ENCODE measurements at regions not wholly inside any gene's neighbourhood (a gene's known extent, or its start where the extent isn't known, plus 50 kb on each side); places are given as distances from the start of the nearest gene placed in this dataset.

DNA sequence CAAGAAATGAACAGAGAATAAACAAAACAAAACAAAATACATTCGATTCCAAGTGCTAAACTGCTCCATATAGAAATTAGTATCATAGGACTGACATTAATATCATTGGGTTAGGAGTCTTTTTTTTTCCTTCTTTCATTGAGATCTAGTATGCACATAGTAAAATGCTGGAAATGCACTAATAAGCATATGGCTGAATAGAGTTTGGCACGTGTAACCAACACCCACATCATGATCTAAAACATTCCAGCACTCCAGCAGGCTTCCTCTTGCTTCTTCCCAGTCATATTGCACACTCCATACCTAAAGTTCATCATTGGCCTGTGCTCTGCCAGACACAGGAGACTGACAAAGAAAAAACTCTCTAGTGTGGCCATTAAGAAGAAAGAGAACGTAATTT, 117.5 kb downstream of the POU4F1 start:
- Histone ChIP-seq H3K27me3 (replicated peaks; ENCODE audit: insufficient read depth) (no peaks in the 10 kb centered on the region), H3K36me3 (no peaks in the 10 kb centered on the region), H3K9me3 (no peaks in the 10 kb centered on the region), H3K4me1 (replicated peaks) (no peaks in the 10 kb centered on the region), H3K4me3 (no peak overlapping the region), H3K27ac (no peak overlapping the region)
- WGBS: 82% methylated on average over 3 of the region's 3 CpGs
- TF ChIP-seq, protein P1, sequence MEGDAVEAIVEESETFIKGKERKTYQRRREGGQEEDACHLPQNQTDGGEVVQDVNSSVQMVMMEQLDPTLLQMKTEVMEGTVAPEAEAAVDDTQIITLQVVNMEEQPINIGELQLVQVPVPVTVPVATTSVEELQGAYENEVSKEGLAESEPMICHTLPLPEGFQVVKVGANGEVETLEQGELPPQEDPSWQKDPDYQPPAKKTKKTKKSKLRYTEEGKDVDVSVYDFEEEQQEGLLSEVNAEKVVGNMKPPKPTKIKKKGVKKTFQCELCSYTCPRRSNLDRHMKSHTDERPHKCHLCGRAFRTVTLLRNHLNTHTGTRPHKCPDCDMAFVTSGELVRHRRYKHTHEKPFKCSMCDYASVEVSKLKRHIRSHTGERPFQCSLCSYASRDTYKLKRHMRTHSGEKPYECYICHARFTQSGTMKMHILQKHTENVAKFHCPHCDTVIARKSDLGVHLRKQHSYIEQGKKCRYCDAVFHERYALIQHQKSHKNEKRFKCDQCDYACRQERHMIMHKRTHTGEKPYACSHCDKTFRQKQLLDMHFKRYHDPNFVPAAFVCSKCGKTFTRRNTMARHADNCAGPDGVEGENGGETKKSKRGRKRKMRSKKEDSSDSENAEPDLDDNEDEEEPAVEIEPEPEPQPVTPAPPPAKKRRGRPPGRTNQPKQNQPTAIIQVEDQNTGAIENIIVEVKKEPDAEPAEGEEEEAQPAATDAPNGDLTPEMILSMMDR (IDR thresholded peaks at IDR 0.05): no peak
- no peak for TF ChIP-seq POLR2A (IDR thresholded peaks at IDR 0.05)
- no peak for TF ChIP-seq POLR2AphosphoS5 (IDR thresholded peaks at IDR 0.05)
- DNase-seq (ENCODE audit: low spot score): no peak
- intact Hi-C loops (cut with DNase I): no loop called here

DNA sequence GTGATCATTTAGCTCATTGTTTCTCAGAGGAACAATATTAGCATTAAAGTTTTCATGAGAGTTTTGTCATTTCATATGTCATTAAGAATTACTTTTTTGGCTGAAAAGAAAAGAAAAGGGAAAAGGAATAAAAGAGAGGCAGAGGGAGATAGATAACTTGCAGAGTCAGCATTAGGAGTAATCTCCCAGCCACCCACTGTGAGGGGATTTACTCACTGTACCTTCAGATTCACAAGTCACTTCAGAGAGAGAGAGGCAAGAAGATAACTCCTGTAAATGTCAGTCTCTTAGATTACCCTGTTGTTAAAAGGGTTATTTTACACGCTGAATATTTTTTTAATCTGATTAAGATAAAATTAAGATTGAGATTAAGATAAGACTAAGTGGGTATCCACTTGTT, 125.2 kb downstream of the POU4F1 start:
- H3K36me3 ChIP-seq: no peaks in the 10 kb centered on the region
- no peaks in the 10 kb centered on the region for H3K9me3 ChIP-seq
- no peak for TF ChIP-seq POLR2AphosphoS5 (IDR thresholded peaks at IDR 0.05)
- TF ChIP-seq, protein P1 (IDR thresholded peaks at IDR 0.05): no peak
- TF ChIP-seq POLR2A (IDR thresholded peaks at IDR 0.05): no peak
- DNase-seq (ENCODE audit: low spot score): no peak
- H3K27ac ChIP-seq: no peak overlapping the region
- no peak overlapping the region for H3K4me3 ChIP-seq
- intact Hi-C loops (cut with DNase I): no loop called here
- 37% methylated on average over 1 of the region's 1 CpG for WGBS
- H3K27me3 ChIP-seq (replicated peaks; ENCODE audit: insufficient read depth): no peaks in the 10 kb centered on the region
- no peaks in the 10 kb centered on the region for H3K4me1 ChIP-seq (replicated peaks)

DNA sequence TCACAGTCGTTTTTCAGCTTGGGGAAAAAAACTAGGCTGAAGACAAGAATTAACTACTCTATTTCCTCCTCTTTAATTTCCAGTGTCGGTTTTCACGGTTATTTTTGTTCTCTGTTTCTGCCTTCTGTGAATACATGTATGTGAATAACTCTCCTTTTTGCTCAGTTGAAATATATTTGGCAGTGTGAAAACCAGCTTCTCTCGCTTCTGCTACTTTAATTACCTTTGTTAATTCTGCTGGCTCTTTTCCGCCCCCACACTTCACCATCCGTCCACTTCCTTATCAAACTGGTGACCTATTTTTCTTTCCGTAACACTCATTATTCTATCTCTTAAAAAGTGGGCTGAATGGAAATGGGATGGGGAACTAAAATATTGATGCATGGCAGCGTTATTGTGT, 126.4 kb downstream of the POU4F1 start:
- H3K27me3 ChIP-seq (replicated peaks; ENCODE audit: insufficient read depth): no peaks in the 10 kb centered on the region
- WGBS: 76% methylated on average over 8 of the region's 8 CpGs
- H3K36me3 ChIP-seq: no peaks in the 10 kb centered on the region
- TF ChIP-seq, protein P1 (IDR thresholded peaks at IDR 0.05): no peak
- no peak for TF ChIP-seq POLR2AphosphoS5 (IDR thresholded peaks at IDR 0.05)
- no peak for TF ChIP-seq POLR2A (IDR thresholded peaks at IDR 0.05)
- H3K27ac ChIP-seq: no peak overlapping the region
- DNase-seq (ENCODE audit: low spot score): no peak
- H3K4me1 ChIP-seq (replicated peaks): no peaks in the 10 kb centered on the region
- H3K4me3 ChIP-seq: no peak overlapping the region
- no peaks in the 10 kb centered on the region for H3K9me3 ChIP-seq
- intact Hi-C loops (cut with DNase I): no loop called here

DNA sequence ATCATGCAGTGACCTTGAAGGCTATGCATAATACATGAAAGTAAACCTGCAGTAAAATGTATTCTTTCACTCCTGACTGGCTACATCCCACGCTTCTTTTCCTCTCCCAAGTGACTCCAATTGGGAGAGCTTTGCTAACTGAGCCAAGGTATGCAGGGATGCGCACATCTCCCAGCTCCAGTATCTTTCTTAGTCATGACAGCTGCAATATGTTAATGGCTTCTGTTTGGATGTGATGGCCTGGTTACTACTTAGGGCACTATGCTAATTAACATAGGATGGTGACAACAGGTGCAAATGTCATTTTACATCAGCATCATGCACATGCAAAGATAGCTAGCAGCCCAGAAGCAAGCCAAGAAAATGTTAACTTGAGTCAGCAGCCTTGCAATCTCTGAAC, 134.7 kb downstream of the POU4F1 start:
- no peak overlapping the region for H3K4me3 ChIP-seq
- TF ChIP-seq, protein P1 (IDR thresholded peaks at IDR 0.05): no peak
- TF ChIP-seq POLR2A (IDR thresholded peaks at IDR 0.05) (no peak), POLR2AphosphoS5 (IDR thresholded peaks at IDR 0.05) (no peak)
- no peak overlapping the region for H3K27ac ChIP-seq
- H3K27me3 ChIP-seq (replicated peaks; ENCODE audit: insufficient read depth): no peaks in the 10 kb centered on the region
- intact Hi-C loops (cut with DNase I): no loop called here
- no peaks in the 10 kb centered on the region for H3K9me3 ChIP-seq
- H3K36me3 ChIP-seq: no peaks in the 10 kb centered on the region
- H3K4me1 ChIP-seq (replicated peaks): no peaks in the 10 kb centered on the region
- no peak for DNase-seq (ENCODE audit: low spot score)
- 76% methylated on average over 2 of the region's 2 CpGs for WGBS

DNA sequence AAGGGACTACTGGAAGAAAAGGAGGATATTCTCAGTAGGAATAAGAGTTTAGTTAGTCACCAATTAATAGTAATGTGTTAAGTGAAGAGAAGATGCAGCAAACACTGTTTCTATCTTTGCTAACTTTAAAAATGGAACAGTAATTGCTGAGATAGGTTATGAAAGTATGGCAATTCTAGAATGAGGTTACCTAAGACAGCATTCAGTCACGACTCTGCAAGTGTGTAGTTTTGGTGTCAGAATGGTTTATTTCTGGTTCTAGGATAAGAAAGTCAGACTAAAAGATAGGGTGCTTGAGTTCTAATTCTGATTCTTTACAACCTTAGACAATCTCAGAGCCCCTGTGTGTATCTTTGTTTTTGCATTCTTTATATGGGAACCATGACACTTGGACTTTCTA, 138.1 kb downstream of the POU4F1 start:
- no peaks in the 10 kb centered on the region for H3K36me3 ChIP-seq
- H3K9me3 ChIP-seq: no peaks in the 10 kb centered on the region
- intact Hi-C loops (cut with DNase I): no loop called here
- no peaks in the 10 kb centered on the region for H3K27me3 ChIP-seq (replicated peaks; ENCODE audit: insufficient read depth)
- H3K4me3 ChIP-seq: no peak overlapping the region
- DNase-seq (ENCODE audit: low spot score): no peak
- TF ChIP-seq POLR2AphosphoS5 (IDR thresholded peaks at IDR 0.05) (no peak), POLR2A (IDR thresholded peaks at IDR 0.05) (no peak)
- TF ChIP-seq, protein P1 (IDR thresholded peaks at IDR 0.05): no peak
- 93% methylated on average over 1 of the region's 1 CpG for WGBS
- no peak overlapping the region for H3K27ac ChIP-seq
- H3K4me1 ChIP-seq (replicated peaks): no peaks in the 10 kb centered on the region

Data from prostate gland (tissue), 2 donors.